ENCODE measurements at regions not wholly inside any gene's neighbourhood (a gene's known extent, or its start where the extent isn't known, plus 50 kb on each side); places are given as distances from the start of the nearest gene placed in this dataset.

- no peak overlapping the region for H3K4me3 ChIP-seq (replicated peaks; ENCODE audit: low read depth, low read length)
- TF ChIP-seq CTCF (IDR thresholded peaks at IDR 0.05; ENCODE audit: insufficient read depth, low read length, poor library complexity, severe bottlenecking), result no peak
- H3K27me3 ChIP-seq (replicated peaks; ENCODE audit: control insufficient read depth, insufficient read depth, low read length), result no peaks in the 10 kb centered on the region
- H3K36me3 ChIP-seq (ENCODE audit: control insufficient read depth, insufficient read depth, low read length), result no peaks in the 10 kb centered on the region
- no peak for DNase-seq (ENCODE audit: extremely low read depth, insufficient read length)
Measured at GRCh38 chr12:111064154-111064553, 143.8 kb upstream of the MYL2 start.

- TF ChIP-seq CTCF (IDR thresholded peaks at IDR 0.05; ENCODE audit: insufficient read depth, low read length, poor library complexity, severe bottlenecking), result no peak
- DNase-seq (ENCODE audit: extremely low read depth, insufficient read length), result no peak
- no peak overlapping the region for H3K4me3 ChIP-seq (replicated peaks; ENCODE audit: low read depth, low read length)
- no peaks in the 10 kb centered on the region for H3K36me3 ChIP-seq (ENCODE audit: control insufficient read depth, insufficient read depth, low read length)
- no peaks in the 10 kb centered on the region for H3K27me3 ChIP-seq (replicated peaks; ENCODE audit: control insufficient read depth, insufficient read depth, low read length)
Measured at GRCh38 chr12:111063295-111064026, 143.1 kb upstream of the MYL2 start.

- Histone ChIP-seq H3K4me3 (replicated peaks; ENCODE audit: low read depth, low read length) (no peak overlapping the region), H3K27me3 (replicated peaks; ENCODE audit: control insufficient read depth, insufficient read depth, low read length) (no peaks in the 10 kb centered on the region), H3K36me3 (ENCODE audit: control insufficient read depth, insufficient read depth, low read length) (no peaks in the 10 kb centered on the region)
- DNase-seq (ENCODE audit: extremely low read depth, insufficient read length), result no peak
- no peak for TF ChIP-seq CTCF (IDR thresholded peaks at IDR 0.05; ENCODE audit: insufficient read depth, low read length, poor library complexity, severe bottlenecking)
Measured at GRCh38 chr12:111057701-111058425, 137.5 kb upstream of the MYL2 start.

- Histone ChIP-seq H3K36me3 (ENCODE audit: control insufficient read depth, insufficient read depth, low read length) (no peaks in the 10 kb centered on the region), H3K27me3 (replicated peaks; ENCODE audit: control insufficient read depth, insufficient read depth, low read length) (no peaks in the 10 kb centered on the region), H3K4me3 (replicated peaks; ENCODE audit: low read depth, low read length) (no peak overlapping the region)
- peak; percentile 48 for DNase-seq (ENCODE audit: extremely low read depth, insufficient read length)
- TF ChIP-seq CTCF (IDR thresholded peaks at IDR 0.05; ENCODE audit: insufficient read depth, low read length, poor library complexity, severe bottlenecking), result no peak
Measured at GRCh38 chr12:111056618-111057521, 136.5 kb upstream of the MYL2 start.

- no peak for TF ChIP-seq CTCF (IDR thresholded peaks at IDR 0.05; ENCODE audit: insufficient read depth, low read length, poor library complexity, severe bottlenecking)
- DNase-seq (ENCODE audit: extremely low read depth, insufficient read length), result no peak
- no peaks in the 10 kb centered on the region for H3K27me3 ChIP-seq (replicated peaks; ENCODE audit: control insufficient read depth, insufficient read depth, low read length)
- no peaks in the 10 kb centered on the region for H3K36me3 ChIP-seq (ENCODE audit: control insufficient read depth, insufficient read depth, low read length)
- H3K4me3 ChIP-seq (replicated peaks; ENCODE audit: low read depth, low read length), result no peak overlapping the region
Measured at GRCh38 chr12:111055181-111055880, 135.0 kb upstream of the MYL2 start.

All from GM06990 (cell line).